GM12872 (cell line): ENCODE measurements at regions not wholly inside any gene's neighbourhood (a gene's known extent, or its start where the extent isn't known, plus 50 kb on each side); places are given as distances from the start of the nearest gene placed in this dataset.

Experiments
- TF ChIP-seq, protein P1 (sequence below): IDR thresholded peaks from 3 replicates; pipeline ENCODE4 v1.5.1; 2011; ENCODE audit warnings: low read depth, mild to moderate bottlenecking, low read length, moderate library complexity; ENCODE audit not compliant: insufficient read depth

DNA sequence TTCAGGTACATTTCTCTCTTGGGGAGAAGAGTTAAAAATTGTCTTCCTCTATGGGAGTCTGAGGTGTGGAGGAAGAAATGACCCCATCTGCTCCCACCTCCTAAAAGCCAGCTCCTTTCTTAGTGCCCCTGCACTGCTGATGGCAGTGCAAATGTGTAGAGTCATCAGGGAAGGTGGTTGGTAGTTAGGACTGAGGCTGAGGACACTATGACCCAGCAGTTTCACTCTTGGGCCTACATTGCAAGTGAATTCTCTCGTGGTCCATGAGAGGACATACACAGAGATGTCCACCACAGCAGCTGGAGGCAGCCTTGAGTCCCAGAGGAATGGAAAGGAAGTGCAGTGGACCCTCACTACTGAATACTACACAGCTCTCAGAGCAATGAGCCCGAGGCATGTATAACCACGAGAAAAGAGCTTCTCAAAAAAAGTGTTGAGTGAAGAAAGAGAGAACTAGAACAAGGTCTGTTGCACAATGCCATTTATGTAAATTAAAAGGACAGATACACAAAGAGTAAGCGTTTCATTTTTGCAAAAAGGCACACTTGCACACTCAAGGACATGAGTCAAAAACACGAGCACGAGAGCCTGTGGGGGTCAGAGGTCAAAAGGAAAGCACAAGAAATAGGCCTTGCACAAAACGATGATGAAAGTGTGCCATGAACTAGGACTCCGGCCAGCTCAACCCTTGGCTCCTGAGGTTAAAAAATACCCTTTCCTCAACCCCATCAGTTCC, 164.4 kb upstream of the ADRA1D start:
- TF ChIP-seq, protein P1, sequence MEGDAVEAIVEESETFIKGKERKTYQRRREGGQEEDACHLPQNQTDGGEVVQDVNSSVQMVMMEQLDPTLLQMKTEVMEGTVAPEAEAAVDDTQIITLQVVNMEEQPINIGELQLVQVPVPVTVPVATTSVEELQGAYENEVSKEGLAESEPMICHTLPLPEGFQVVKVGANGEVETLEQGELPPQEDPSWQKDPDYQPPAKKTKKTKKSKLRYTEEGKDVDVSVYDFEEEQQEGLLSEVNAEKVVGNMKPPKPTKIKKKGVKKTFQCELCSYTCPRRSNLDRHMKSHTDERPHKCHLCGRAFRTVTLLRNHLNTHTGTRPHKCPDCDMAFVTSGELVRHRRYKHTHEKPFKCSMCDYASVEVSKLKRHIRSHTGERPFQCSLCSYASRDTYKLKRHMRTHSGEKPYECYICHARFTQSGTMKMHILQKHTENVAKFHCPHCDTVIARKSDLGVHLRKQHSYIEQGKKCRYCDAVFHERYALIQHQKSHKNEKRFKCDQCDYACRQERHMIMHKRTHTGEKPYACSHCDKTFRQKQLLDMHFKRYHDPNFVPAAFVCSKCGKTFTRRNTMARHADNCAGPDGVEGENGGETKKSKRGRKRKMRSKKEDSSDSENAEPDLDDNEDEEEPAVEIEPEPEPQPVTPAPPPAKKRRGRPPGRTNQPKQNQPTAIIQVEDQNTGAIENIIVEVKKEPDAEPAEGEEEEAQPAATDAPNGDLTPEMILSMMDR: no peak

DNA sequence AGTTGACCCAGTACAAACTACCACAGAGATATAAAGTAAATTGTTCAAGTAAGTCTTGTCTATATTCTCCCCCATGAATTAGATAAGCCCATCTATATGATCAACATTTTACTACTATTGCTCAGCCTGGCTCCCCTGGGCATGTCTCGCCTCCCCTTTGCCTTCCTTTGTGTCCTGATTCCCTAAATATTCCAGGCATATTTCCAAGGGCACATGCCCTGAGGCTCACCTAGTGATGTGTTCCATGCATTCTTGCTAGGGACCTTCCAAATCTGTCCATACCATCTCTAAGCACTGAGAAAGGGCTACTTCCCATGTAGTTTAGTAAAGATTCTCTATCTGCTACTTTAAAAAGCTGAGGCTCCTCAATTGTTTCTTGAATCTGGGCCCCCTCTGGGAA, 163.1 kb upstream of the ADRA1D start:
- TF ChIP-seq, protein P1: no peak

GRCh38 chr20:4411744-4412143, 162.7 kb upstream of the ADRA1D start:
- TF ChIP-seq, protein P1: no peak

DNA sequence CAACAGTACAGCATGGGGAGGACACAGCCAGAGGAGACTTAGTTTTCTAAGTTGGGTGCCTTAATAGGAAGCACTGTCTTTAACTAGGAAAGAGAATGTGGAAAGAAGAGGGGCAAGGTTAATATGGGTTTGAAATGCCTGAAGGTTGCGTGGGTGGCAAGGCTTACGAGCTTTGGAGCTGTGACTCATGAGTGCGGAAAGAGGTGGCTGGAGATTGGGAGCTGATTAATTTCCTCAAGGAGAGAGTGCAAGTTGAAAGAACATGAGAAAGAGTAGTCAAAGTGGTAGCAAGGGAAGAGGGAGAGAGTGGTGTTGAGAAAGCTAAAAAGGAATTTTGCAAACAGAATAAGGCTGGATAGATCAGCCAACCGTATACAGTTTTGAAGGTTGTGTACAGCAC, 157.5 kb upstream of the ADRA1D start:
- TF ChIP-seq, protein P1: no peak

GRCh38 chr20:4401601-4402000, 152.5 kb upstream of the ADRA1D start:
- TF ChIP-seq, protein P1: no peak

DNA sequence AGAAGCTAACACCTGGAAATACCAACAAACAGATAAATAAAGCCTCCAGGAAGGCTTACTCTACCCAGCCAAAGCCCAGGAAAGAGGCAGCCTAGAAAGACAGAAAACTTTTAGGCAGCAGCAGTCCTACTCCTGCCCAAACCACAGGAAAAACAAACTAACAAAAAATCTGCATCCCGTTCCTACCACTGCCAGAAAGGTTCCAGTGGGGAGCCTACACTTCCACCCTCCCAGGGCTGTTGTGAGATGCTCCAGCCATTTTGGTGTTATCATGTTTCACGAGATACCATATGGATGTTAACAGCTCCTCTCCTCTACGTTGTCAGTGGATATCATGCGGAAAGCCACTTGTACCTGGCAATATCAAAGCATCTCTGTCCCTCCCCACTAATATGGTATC, 135.9 kb upstream of the ADRA1D start:
- TF ChIP-seq, protein P1: no peak

GRCh38 chr20:4383961-4384360, 134.9 kb upstream of the ADRA1D start:
- TF ChIP-seq, protein P1: no peak
